GM12872 (cell line): ENCODE measurements at regions not wholly inside any gene's neighbourhood (a gene's known extent, or its start where the extent isn't known, plus 50 kb on each side); places are given as distances from the start of the nearest gene placed in this dataset.

Experiments used
- CTCF ChIP-seq: IDR thresholded peaks from 3 replicates; pipeline ENCODE4 v1.5.1; 2011; ENCODE audit warnings: low read depth, mild to moderate bottlenecking, low read length, moderate library complexity; ENCODE audit not compliant: insufficient read depth

GRCh38 chr5:68087866-68088265, 127.7 kb upstream of the PIK3R1 start:
- no peak for TF ChIP-seq CTCF

DNA sequence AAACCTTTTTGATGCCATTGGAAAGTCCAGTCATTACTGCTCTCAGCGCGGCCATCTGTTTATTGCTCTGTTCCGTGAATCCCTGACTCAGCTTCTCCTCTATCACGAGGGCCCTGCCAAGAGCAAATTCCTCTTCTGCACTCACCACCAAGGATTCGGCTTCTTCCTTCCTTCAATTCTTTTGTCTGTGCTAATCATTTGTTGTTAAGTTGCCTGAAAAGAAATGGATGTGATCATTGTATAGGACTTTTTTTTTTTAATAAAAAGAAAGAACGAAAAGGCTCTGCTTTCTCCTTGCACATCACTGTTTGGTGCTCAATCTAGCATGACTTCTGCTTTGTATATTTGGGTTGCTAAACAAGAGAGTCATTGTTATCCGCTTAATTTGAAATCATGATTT, 128.7 kb upstream of the PIK3R1 start:
- no peak for TF ChIP-seq CTCF

- no peak for TF ChIP-seq CTCF
Measured at GRCh38 chr5:68086439-68086838, 129.1 kb upstream of the PIK3R1 start.

- no peak for TF ChIP-seq CTCF
Measured at GRCh38 chr5:68084396-68084795, 131.2 kb upstream of the PIK3R1 start.

GRCh38 chr5:68080282-68081050, 135.1 kb upstream of the PIK3R1 start:
- TF ChIP-seq CTCF: no peak

DNA sequence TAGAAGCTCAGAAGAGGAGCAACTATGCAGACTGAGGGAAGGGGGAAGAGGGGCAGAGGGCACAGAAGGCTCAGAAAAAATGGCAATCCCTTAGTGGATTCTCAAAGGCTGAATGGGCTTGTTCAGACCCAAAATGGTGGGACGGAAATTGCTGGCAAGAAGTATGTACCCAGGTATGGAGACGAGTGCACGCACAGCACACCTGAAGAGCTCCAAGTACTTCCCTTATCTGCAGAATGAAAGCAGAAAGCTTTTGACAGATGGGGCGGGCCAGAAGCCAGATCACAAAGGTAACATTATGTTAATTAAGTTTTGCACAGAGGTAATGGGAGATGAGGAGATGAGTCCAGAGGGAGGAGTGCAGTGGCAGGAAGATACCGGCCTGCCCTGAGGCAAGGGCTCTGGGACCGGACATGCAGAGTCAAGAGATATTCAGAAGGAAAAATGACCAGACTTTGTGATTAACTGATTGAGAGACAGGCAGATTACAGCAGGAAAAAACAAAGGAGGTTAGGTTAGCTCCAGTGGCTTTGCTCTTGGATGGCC, 138.1 kb upstream of the PIK3R1 start:
- no peak for TF ChIP-seq CTCF

GRCh38 chr5:68074633-68075032, 140.9 kb upstream of the PIK3R1 start:
- TF ChIP-seq CTCF: peak; percentile 18; the same call in 1 of the 3 replicates
